ENCODE measurements at regions not wholly inside any gene's neighbourhood (a gene's known extent, or its start where the extent isn't known, plus 50 kb on each side); places are given as distances from the start of the nearest gene placed in this dataset.

DNA sequence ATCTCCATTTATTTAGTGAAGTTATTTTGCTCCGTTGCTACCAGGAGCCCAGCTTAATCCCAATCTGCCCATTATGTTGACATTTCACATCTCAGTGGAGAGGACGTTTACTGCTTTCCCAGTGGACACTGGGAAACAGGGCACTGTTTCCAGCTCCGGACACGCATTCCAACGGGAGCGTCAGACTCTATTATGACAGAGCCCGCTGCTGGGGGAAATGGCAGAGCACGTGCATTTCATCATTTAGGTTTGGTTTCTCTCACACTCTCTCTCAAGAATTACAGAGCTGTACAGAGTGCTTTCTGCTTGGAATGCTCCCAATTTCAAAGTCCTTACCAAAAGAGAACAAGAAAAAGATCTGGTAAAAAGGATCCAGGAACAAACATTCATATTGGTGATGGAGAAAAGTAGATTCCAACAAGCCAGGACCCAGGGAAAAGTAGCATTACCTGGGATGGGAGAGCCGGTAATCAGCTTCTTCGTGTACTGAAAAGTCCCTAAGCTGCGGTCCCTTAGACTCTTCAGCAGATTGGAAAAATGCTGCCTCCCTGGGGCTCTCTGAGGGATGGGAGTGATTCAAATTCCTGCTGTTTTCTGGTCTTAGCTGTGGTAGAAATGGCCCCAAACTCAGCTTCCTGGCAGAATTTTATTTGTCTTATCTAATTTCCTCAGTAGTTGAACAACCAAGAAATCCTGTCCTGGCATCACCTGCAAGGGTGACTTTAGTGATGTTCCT, 136.0 kb upstream of the THBS1 start:
- no peak for DNase-seq

- no peak for DNase-seq
Measured at GRCh38 chr15:39445931-39446330, 134.9 kb upstream of the THBS1 start.

DNA sequence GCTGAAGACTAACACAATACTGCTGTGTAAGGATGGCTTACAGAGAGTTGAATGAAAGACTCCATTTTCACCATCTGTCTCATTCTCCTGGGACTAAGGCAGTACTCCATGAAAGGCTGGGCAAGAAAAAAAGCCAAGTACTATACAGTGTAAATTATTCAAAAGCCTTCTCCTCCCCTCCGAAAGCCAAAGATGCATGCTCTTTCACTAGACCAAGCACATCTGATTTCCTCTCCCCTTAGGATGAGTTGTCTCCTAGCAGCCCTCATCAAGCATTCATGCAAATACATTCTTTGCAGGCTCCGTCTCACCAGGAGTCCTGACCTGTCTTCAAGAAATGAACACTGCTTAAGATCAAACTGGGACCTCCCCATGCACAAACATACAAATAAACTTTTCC, 133.5 kb upstream of the THBS1 start:
- no peak for DNase-seq

- DNase-seq, result no peak
Measured at GRCh38 chr15:39447881-39448280, 133.0 kb upstream of the THBS1 start.

DNA sequence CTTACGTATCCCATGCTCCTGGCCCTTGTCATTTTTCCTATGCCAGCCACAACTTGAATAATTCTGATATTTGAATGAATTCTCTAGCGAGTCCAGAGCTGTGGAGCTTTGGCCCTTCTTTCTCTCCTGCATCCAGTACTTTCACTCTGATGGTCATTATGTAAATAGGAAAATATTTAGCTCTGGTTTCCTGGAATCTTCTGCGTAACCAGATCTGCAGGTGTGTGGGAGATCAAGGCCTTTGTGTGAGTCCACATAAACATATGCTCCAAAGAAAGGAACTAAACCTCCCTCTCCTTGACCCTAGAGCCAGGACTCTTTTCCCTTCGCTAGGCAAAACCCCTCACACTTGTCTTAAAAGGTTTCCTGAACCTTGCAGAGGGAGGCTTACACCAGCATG, 132.5 kb upstream of the THBS1 start:
- no peak for DNase-seq

DNA sequence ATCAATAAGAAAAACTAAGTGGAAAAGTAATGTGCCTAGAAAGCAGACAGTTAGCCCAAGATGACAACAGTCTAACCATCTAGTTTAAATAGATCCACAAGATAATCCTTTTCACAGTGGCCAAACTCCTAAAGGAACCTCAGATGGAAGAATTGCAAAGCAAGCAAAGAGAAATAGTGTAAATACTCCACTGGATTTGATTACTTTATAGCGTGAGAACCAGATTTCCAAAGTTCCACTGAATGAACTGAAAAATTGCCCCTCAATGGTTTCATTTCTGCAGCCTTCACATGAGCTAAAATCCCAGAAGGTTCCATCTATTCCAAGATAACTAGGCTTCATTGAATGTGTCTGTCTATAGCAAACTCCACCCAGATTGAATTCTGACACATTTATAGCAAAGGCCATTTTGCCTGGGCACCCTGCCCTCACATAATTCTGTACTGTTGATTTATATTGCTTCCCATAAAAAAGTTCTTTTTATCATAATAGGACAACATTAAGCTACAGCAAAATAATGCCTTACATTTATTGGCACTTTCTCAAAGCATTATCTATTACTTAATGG, 129.7 kb upstream of the THBS1 start:
- no peak for DNase-seq

GRCh38 chr15:39451871-39452270, 129.0 kb upstream of the THBS1 start:
- no peak for DNase-seq

GRCh38 chr15:39453620-39454019, 127.3 kb upstream of the THBS1 start:
- DNase-seq, result peak; percentile 14

DNA sequence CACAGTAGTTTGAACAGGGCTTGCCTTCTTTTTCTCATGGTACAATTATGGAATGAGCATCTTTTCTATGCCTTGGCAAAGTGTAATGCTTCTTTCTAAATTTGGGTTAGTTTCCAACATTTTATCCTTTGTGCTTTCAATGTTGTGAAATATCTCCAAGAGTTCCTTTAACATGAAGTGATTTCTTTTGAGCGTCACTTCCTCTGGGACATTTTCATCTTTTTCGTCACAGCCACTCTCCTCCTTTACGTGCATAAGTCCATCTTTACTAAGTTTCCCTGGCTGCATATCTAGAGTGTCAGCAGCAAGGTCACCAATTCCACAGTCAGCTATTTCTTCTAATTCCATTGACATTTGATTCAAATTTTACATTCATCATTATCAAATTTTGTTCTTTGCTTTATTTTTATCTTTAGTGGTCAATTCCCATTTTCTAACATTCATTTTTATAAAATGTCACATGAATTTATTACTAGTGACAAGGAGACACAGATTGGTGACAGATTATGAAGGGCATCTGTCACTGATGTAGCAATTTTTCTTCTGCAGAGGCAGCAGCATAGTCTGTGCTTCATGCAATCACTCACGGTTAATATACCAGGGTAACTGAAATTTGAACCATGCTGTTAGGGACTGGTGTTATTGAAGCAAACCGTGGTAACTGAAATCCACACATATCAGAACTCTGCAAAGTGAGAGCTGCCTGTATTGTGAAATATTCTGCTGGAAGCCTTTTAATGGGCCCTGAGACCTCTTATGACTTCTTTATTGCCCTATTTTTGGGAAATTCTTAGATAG, 126.5 kb upstream of the THBS1 start:
- DNase-seq, result no peak

GRCh38 chr15:39455471-39455991, 125.3 kb upstream of the THBS1 start:
- DNase-seq, result no peak

DNA sequence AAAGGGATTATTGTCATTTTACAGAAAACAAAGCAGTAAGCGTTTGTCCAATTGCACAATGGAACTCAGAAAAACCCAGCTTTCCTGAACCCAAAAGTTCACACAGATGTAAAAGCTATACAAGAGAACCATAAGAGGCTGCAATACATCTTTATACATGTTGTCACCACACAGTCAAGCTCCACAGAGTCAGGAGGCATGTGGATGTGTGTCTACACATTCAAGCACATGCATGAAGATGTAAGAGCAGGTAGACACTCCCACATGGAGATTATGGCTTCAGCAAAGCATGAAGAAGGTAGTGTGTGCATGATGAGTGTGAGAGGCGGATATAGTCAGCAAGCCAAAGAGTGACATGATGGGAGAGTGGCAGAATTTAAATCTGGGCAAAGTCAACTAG, 124.7 kb upstream of the THBS1 start:
- no peak for DNase-seq

DNA sequence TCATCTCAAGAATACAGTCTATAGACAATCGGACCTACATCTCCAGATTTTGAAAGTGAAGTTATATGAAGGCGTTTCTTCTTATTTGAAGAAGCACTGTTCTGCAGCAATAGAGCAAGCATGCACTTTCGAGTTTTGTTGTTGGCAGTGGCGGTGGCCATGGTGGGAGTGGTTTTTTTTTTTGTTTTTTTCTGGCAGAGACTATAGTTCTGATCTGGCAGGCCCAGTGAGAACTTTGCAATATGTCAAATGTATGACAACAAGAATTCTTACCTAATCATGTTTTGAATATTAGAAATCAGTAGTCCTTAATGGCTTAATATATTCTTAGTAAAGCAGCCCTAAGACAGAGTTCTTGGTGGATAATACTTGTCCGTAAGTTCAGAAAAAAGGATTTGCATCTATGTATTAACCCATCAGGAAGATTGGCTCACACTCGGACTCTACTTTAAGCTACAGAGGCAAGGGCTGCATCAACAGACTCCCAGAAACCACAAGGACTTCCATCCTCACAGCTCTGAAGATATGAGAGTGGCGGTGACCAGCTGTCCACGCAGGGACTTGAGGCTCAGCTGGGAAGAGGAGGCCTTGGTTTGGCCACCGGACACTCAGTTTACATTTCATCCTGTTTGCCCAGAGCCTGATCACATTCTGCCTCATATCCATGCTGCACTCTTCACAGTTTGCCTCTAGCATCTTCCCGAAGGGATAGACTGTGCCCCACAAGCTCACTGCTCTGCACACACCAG, 124.1 kb upstream of the THBS1 start:
- no peak for DNase-seq

- no peak for DNase-seq
Measured at GRCh38 chr15:39458131-39458530, 122.7 kb upstream of the THBS1 start.

GRCh38 chr15:39459548-39459947, 121.3 kb upstream of the THBS1 start:
- DNase-seq, result no peak

- DNase-seq, result no peak
Measured at GRCh38 chr15:39460748-39461147, 120.1 kb upstream of the THBS1 start.

- DNase-seq, result no peak
Measured at GRCh38 chr15:39461536-39462130, 119.2 kb upstream of the THBS1 start.

DNA sequence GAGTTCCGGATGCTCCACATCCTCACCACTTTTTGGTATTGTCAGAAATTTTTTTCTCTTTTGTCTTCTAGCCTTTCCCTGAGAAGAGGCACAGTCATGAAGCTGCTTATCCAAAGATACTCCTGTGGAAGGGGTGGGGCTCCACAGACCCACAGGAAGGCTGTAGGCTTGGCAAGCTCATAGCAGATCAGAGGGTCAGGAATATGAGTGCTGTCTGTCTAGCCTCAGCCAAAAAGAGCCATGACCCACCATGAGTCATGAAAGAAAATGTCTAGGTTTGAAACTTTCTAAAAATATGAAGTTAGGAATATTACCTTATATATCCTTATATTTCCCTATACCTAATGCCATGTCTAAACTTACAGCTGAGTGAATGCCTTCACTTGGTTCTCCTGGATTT, 118.2 kb upstream of the THBS1 start:
- DNase-seq, result no peak

DNA sequence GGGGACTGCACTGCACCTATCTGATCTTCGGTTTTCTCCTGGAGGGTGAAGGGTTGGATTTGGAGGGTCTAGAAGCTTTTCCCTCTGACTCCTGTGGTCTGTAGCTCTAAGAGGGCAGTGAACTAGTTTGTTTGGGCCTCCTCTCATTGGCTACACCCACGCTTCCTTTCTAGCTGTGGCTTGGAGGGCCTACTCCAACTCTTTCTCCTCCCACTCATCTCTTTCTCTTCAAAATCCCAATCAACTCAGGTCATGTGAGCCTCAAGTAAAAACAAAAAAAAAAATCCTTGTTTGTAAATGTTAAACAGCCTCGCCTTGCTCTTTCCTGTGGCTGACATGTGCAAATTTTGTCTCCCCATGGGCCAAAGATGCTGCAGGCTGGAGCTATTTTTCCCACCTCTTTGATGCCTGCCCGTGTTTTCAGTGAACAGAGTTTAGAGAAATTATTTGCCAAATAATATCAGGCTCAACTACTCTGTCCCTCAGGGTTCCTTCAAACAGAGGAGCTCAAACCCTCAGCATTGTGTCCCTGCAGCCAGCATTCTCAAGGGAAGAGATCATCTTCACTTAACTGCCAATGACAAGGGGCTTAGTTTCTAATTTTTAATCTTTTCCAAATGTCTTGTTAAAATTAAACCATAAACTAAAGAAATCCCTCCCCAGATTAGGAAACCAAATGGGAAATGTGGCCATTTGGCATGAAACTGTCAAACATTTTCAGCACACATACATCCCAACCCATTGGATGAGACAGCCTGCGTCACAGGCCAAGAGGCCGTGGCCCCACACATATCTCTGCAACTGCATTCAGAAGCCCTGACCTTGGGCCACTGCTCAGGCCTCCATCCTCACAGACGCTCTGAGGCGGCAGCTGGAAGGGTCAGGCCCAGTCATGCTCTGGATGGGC, 114.8 kb upstream of the THBS1 start:
- no peak for DNase-seq

DNA sequence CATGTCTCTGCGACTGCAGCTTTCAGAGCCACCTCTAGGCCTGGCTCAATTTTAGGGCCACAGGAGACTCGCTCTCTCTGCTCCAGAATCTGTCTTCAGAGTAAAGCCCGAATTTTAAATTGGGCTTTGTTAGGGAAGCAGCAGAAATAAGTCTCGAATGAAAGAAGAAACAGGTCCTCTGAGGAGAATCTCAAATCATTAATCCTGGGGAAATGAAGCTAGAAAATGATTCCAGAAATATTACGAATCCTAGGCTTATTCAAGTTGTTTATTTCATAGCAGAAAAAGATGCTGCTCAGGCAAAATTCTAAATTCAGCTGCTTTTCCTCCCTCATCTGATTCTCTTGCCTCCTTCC, 114.2 kb upstream of the THBS1 start:
- DNase-seq, result no peak

DNA sequence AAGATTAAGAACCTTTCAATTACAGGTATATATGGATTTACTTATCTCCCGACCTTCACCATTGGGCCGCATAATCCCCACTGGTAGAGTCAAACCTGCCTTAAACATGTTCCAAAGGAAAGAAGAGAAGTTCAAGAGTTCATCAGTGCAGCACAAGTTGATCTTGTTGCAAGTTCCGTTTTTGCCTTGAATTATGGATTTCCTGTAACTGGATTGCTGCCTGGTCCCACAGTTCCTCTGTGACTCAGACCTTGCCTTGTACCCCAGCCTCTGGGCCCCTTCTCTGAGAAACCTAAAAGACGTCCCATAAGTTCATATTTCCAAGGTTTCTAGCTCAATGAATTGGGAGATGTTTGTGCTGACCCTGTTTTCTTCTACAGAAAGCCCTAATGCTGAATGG, 112.5 kb upstream of the THBS1 start:
- peak; percentile 38 for DNase-seq

GRCh38 chr15:39468828-39469227, 112.1 kb upstream of the THBS1 start:
- no peak for DNase-seq

Data from SIG-M5 (cell line).